Spleen (tissue), 7 donors: ENCODE measurements at regions not wholly inside any gene's neighbourhood (a gene's known extent, or its start where the extent isn't known, plus 50 kb on each side); places are given as distances from the start of the nearest gene placed in this dataset.

Experiments
- POLR2A ChIP-seq, 3 donors: fragments of 450-650 bp; IDR thresholded peaks; one replicate each; pipeline ENCODE4 v1.5.1; 2017; ENCODE audit warnings: antibody characterized with exemption in 3 of 3, mild to moderate bottlenecking in 1 of 3
- POLR2AphosphoS5 ChIP-seq, 3 donors: sonication (generic); formaldehyde crosslinking; IDR thresholded peaks; one replicate each; pipeline ENCODE4 v1.5.1; 2017; ENCODE audit warnings: antibody characterized with exemption in 3 of 3
- TF ChIP-seq, protein P1 (sequence below), 11 experiments: fragments of 200-600 bp in 7 of 11; fragments of 450-650 bp in 4 of 11; sonication (generic) in 4 of 11; IDR thresholded peaks in 8 of 11; conservative IDR thresholded peaks in 3 of 11; 1 replicate in 7 of 11; 2 replicates in 4 of 11; pipeline versions ENCODE4 v1.4.0 to v1.8.0; 2016 to 2021; ENCODE audit warnings: antibody characterized with exemption in 11 of 11, inconsistent platforms in 4 of 11, mild to moderate bottlenecking in 1 of 11
- donor health status: DM: no; HTN: no; CAD: no; lungs with moderate emphysema.
- donor health status: DM: no; HTN: no; CAD: no.
- donor health status: DM: no; HTN: no; CAD: no.

DNA sequence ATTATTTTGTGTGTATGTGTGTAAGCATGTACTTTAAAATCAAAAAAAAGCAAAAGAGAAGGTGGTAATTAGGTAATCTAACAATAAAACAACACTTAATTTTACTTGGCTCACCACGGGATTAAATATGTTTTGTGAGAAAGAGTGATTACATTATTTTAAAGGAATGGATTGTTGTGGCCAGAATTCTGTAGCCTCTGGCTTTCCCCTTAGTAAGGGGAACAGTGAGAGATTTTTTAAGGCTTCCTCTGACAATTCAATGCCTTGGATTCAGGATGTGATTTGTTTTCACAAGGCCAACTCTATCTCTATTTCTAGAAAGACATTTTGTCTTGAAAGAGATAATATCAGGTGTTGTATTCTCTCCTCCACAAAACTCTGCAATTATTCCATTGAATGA is 560.3 kb upstream of the CDH8 start:
- TF ChIP-seq, protein P1, sequence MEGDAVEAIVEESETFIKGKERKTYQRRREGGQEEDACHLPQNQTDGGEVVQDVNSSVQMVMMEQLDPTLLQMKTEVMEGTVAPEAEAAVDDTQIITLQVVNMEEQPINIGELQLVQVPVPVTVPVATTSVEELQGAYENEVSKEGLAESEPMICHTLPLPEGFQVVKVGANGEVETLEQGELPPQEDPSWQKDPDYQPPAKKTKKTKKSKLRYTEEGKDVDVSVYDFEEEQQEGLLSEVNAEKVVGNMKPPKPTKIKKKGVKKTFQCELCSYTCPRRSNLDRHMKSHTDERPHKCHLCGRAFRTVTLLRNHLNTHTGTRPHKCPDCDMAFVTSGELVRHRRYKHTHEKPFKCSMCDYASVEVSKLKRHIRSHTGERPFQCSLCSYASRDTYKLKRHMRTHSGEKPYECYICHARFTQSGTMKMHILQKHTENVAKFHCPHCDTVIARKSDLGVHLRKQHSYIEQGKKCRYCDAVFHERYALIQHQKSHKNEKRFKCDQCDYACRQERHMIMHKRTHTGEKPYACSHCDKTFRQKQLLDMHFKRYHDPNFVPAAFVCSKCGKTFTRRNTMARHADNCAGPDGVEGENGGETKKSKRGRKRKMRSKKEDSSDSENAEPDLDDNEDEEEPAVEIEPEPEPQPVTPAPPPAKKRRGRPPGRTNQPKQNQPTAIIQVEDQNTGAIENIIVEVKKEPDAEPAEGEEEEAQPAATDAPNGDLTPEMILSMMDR (IDR thresholded peaks at IDR 0.05 in 8 of 11, conservative IDR thresholded peaks at IDR 0.05 in 3 of 11) = no peak
- TF ChIP-seq POLR2A (IDR thresholded peaks at IDR 0.05) (no peak), POLR2AphosphoS5 (IDR thresholded peaks at IDR 0.05) (no peak)
